B cell (primary cell): ENCODE measurements at regions not wholly inside any gene's neighbourhood (a gene's known extent, or its start where the extent isn't known, plus 50 kb on each side); places are given as distances from the start of the nearest gene placed in this dataset.

Experiments
- ATAC-seq: fragments of 200-7000 bp; cut with Tn5 transposase; one replicate; pipeline ENCODE4 v1.10.0; 2021; ENCODE audit warnings: low read depth, mild to moderate bottlenecking, moderate number of reproducible peaks, moderate library complexity
- CTCF ChIA-PET: fragments of 350-600 bp; sonication (Branson Sonifier 250); formaldehyde crosslinking; loops from one replicate; lab custom pipeline; 2021; ENCODE audit warnings: antibody characterized with exemption, inconsistent platforms; lab: Charles Lee
- POLR2A ChIA-PET: fragments of 350-600 bp; sonication (Branson Sonifier 250); formaldehyde crosslinking; loops from one replicate; lab custom pipeline; 2021; ENCODE audit warnings: antibody characterized with exemption; lab: Charles Lee
- DNase-seq: peaks from one replicate; pipeline ENCODE4 v3.0.0; 2013
- H2AFZ ChIP-seq: 2 replicates; pipeline ENCODE4 v1.6.1; 2012; ENCODE audit warnings: mild to moderate bottlenecking, low read depth, low read length; ENCODE audit not compliant: insufficient read depth, poor library complexity, severe bottlenecking
- H3K27ac ChIP-seq, 2 donors: 1 replicate in 1 of 2; 2 replicates in 1 of 2; pipeline ENCODE4 v1.5.1; 2012 to 2013; ENCODE audit warnings: low read length in 2 of 2, mild to moderate bottlenecking in 2 of 2, moderate library complexity in 1 of 2
- H3K27me3 ChIP-seq, 4 experiments: fragments of 200-600 bp in 1 of 4; sonication (generic) in 1 of 4; replicated peaks in 1 of 4; 1 replicate in 2 of 4; 2 replicates in 2 of 4; pipeline versions ENCODE4 v1.6.1 to v1.7.0; 2013 to 2016; ENCODE audit warnings: low read length in 3 of 4, mild to moderate bottlenecking in 2 of 4, mixed read lengths in 1 of 4, moderate library complexity in 1 of 4; ENCODE audit not compliant: insufficient read depth in 4 of 4, control insufficient read depth in 3 of 4; ENCODE audit errors: control extremely low read depth in 1 of 4
- H3K36me3 ChIP-seq, 2 experiments: replicated peaks in 1 of 2; 1 replicate in 1 of 2; 2 replicates in 1 of 2; pipeline versions ENCODE4 v1.6.1 to v1.7.1; 2013; ENCODE audit warnings: low read length in 1 of 2; ENCODE audit not compliant: insufficient read depth in 2 of 2, control insufficient read depth in 1 of 2; ENCODE audit errors: control extremely low read depth in 1 of 2, extremely low read depth in 1 of 2
- H3K4me1 ChIP-seq, 2 donors: fragments of 200-600 bp in 1 of 2; sonication (generic) in 1 of 2; 1 replicate in 1 of 2; 2 replicates in 1 of 2; pipeline versions ENCODE4 v1.5.1 to v1.6.1; 2013 to 2017; ENCODE audit warnings: low read length in 2 of 2; ENCODE audit not compliant: control insufficient read depth in 2 of 2, insufficient read depth in 2 of 2
- H3K4me2 ChIP-seq: replicated peaks from 2 replicates; pipeline ENCODE3; 2012; ENCODE audit warnings: mild to moderate bottlenecking, low read depth, low read length; ENCODE audit not compliant: poor library complexity, severe bottlenecking
- H3K4me3 ChIP-seq, 5 experiments: fragments of 200-600 bp in 1 of 5; sonication (generic) in 1 of 5; 1 replicate in 3 of 5; 2 replicates in 2 of 5; pipeline versions ENCODE4 v1.5.1 to v1.7.0; 2011 to 2016; ENCODE audit warnings: low read length in 4 of 5, mild to moderate bottlenecking in 4 of 5, low read depth in 2 of 5, control low read depth in 1 of 5, moderate library complexity in 1 of 5; ENCODE audit not compliant: insufficient read depth in 1 of 5; ENCODE audit errors: control extremely low read depth in 1 of 5, extremely low read depth in 1 of 5
- H3K79me2 ChIP-seq: fragments of 200-600 bp; sonication (generic); one replicate; pipeline ENCODE4 v1.6.0; 2016; ENCODE audit warnings: low read length; ENCODE audit not compliant: control insufficient read depth, insufficient read depth
- H3K9ac ChIP-seq: fragments of 200-600 bp; sonication (generic); 2 replicates; pipeline ENCODE4 v1.6.1; 2017; ENCODE audit warnings: mild to moderate bottlenecking, low read length, moderate library complexity
- H3K9me3 ChIP-seq, 3 donors: one replicate each; pipeline versions ENCODE4 v1.6.1 to v1.7.1; 2013; ENCODE audit warnings: low read length in 2 of 3; ENCODE audit not compliant: control insufficient read depth in 2 of 3, insufficient read depth in 1 of 3; ENCODE audit errors: control extremely low read depth in 1 of 3
- H4K20me1 ChIP-seq: 2 replicates; pipeline ENCODE4 v1.6.0; 2012; ENCODE audit warnings: mild to moderate bottlenecking, low read length; ENCODE audit not compliant: insufficient read depth, control insufficient read depth, poor library complexity, severe bottlenecking
- H3K27ac Mint-ChIP-seq: one replicate; pipeline ENCODE4 v1.8.0; 2021; ENCODE audit warnings: mixed read lengths
- H3K27me3 Mint-ChIP-seq: one replicate; pipeline ENCODE4 v1.8.0; 2021; ENCODE audit warnings: mixed read lengths
- H3K4me1 Mint-ChIP-seq: one replicate; pipeline ENCODE4 v1.8.0; 2021; ENCODE audit warnings: mixed read lengths
- H3K4me3 Mint-ChIP-seq: one replicate; pipeline ENCODE4 v1.8.0; 2021; ENCODE audit warnings: mixed read lengths
- H3K9me3 Mint-ChIP-seq: one replicate; pipeline ENCODE4 v1.8.0; 2022; ENCODE audit warnings: mixed read lengths; ENCODE audit not compliant: insufficient read depth
- CTCF ChIP-seq: fragments of 200-600 bp; IDR thresholded peaks from one replicate; pipeline ENCODE4 v1.8.0; 2022; ENCODE audit warnings: antibody characterized with exemption, mild to moderate bottlenecking
- EZH2 ChIP-seq: IDR thresholded peaks from 2 replicates; pipeline ENCODE4 v1.6.1; 2012; ENCODE audit warnings: borderline replicate concordance, low read depth, mild to moderate bottlenecking, moderate library complexity, low read length; ENCODE audit not compliant: insufficient read depth, poor library complexity, severe bottlenecking
- WGBS: methylation state at CpG from one replicate; pipeline ENCODE4 v1.1.5; 2013; ENCODE audit warnings: missing lambda C conversion rate; ENCODE audit not compliant: insufficient coverage; 5-methylcytosine and 5-hydroxymethylcytosine counted together
- intact Hi-C: fragments of 100-400 bp; cut with micrococcal nuclease; formaldehyde crosslinking; loops from one replicate; pipeline ENCODE4 v1.10.0; 2022

GRCh38 chr11:26194881-26195280, 137.0 kb upstream of the ANO3 start:
- H3K4me3 Mint-ChIP-seq, result no peak overlapping the region
- Histone ChIP-seq H3K4me3 (no peak overlapping the region), H2AFZ (no peak overlapping the region), H4K20me1 (no peaks in the 10 kb centered on the region), H3K27me3 (no peaks in the 10 kb centered on the region), H3K36me3 (no peaks in the 10 kb centered on the region), H3K9ac (no peak overlapping the region), H3K4me2 (no peak overlapping the region), H3K79me2 (no peaks in the 10 kb centered on the region), H3K4me1 (no peaks in the 10 kb centered on the region), H3K27ac (no peak overlapping the region), H3K9me3 (no peaks in the 10 kb centered on the region)
- DNase-seq (no peak), ATAC-seq (no peak)
- TF ChIP-seq CTCF (no peak), EZH2 (no peak)
- H3K4me1 Mint-ChIP-seq, result peaks cover 10% of the 10 kb centered on the region
- H3K9me3 Mint-ChIP-seq, result no peaks in the 10 kb centered on the region
- 62% methylated on average over 1 of the region's 1 CpG for WGBS
- H3K27me3 Mint-ChIP-seq, result no peaks in the 10 kb centered on the region
- ChIA-PET CTCF (interaction anchor here (0.6 kb wide), 1 partner anchor 213 kb away, joined by 5 read pairs; no protein-coding TSS in a partner anchor), POLR2A (no interaction called here)
- H3K27ac Mint-ChIP-seq, result no peak overlapping the region
- intact Hi-C loops, result no loop called here

GRCh38 chr11:26198532-26199096, 133.3 kb upstream of the ANO3 start:
- no peaks in the 10 kb centered on the region for H3K36me3 ChIP-seq
- no peaks in the 10 kb centered on the region for H3K9me3 ChIP-seq
- H3K9ac ChIP-seq, result no peak overlapping the region
- H3K4me3 Mint-ChIP-seq, result no peak overlapping the region
- intact Hi-C loops, result no loop called here
- H3K27me3 Mint-ChIP-seq, result no peaks in the 10 kb centered on the region
- 90% methylated on average over 3 of the region's 4 CpGs for WGBS
- ChIA-PET CTCF (no interaction called here), POLR2A (no interaction called here)
- no peak for TF ChIP-seq CTCF
- DNase-seq (no peak), ATAC-seq (no peak)
- no peak overlapping the region for H3K27ac Mint-ChIP-seq
- no peaks in the 10 kb centered on the region for H3K4me1 ChIP-seq
- H3K9me3 Mint-ChIP-seq, result no peaks in the 10 kb centered on the region
- no peaks in the 10 kb centered on the region for H4K20me1 ChIP-seq
- H3K27me3 ChIP-seq, result no peaks in the 10 kb centered on the region
- no peak overlapping the region for H3K4me2 ChIP-seq
- no peak overlapping the region for H3K4me3 ChIP-seq
- no peak overlapping the region for H2AFZ ChIP-seq
- H3K27ac ChIP-seq, result no peak overlapping the region
- H3K4me1 Mint-ChIP-seq, result no peaks in the 10 kb centered on the region
- no peaks in the 10 kb centered on the region for H3K79me2 ChIP-seq
